Neural cell (in vitro differentiated cells): ENCODE measurements at regions not wholly inside any gene's neighbourhood (a gene's known extent, or its start where the extent isn't known, plus 50 kb on each side); places are given as distances from the start of the nearest gene placed in this dataset.

Source experiments
- EP300 ChIP-seq: fragments of 450-650 bp; conservative IDR thresholded peaks from 2 replicates; pipeline ENCODE4 v1.6.1; 2014; ENCODE audit warnings: antibody characterized with exemption, mild to moderate bottlenecking, moderate library complexity; ENCODE audit not compliant: poor library complexity, severe bottlenecking
- EZH2 ChIP-seq: fragments of 200-600, 300-800 bp; shearing (Covaris generic), sonication (generic); IDR thresholded peaks from 2 replicates; pipeline ENCODE4 v1.6.1; 2014; ENCODE audit warnings: antibody characterized with exemption, low read length, borderline replicate concordance, mild to moderate bottlenecking; ENCODE audit not compliant: insufficient read depth, poor library complexity, severe bottlenecking
- MXI1 ChIP-seq: fragments of 450-650 bp; conservative IDR thresholded peaks from 2 replicates; pipeline ENCODE4 v1.6.1; 2014; ENCODE audit warnings: antibody characterized with exemption, mild to moderate bottlenecking; ENCODE audit not compliant: poor library complexity, severe bottlenecking
- POLR2AphosphoS5 ChIP-seq: IDR thresholded peaks from 2 replicates; pipeline ENCODE4 v1.6.1; 2012
- RAD21 ChIP-seq: fragments of 450-650 bp; conservative IDR thresholded peaks from 2 replicates; pipeline ENCODE4 v1.6.1; 2014; ENCODE audit warnings: antibody characterized with exemption, mild to moderate bottlenecking, moderate library complexity
- REST ChIP-seq: IDR thresholded peaks from 2 replicates; pipeline ENCODE4 v1.6.1; 2012; ENCODE audit warnings: borderline replicate concordance
- SMC3 ChIP-seq: fragments of 450-650 bp; conservative IDR thresholded peaks from 2 replicates; pipeline ENCODE4 v1.6.1; 2014; ENCODE audit warnings: antibody characterized with exemption, mild to moderate bottlenecking, moderate library complexity; ENCODE audit not compliant: poor library complexity
- TAF1 ChIP-seq: IDR thresholded peaks from 2 replicates; pipeline ENCODE4 v1.6.1; 2012; ENCODE audit warnings: low read depth
- TF ChIP-seq, protein P1 (sequence below): fragments of 450-650 bp; IDR thresholded peaks from 2 replicates; pipeline ENCODE4 v1.5.1; 2014; ENCODE audit warnings: antibody characterized with exemption, mild to moderate bottlenecking, moderate library complexity; ENCODE audit not compliant: poor library complexity, severe bottlenecking

GRCh38 chr10:118920206-118920605 is 109.3 kb upstream of the NANOS1 start:
- TF ChIP-seq RAD21 = no peak
- TF ChIP-seq, protein P1, sequence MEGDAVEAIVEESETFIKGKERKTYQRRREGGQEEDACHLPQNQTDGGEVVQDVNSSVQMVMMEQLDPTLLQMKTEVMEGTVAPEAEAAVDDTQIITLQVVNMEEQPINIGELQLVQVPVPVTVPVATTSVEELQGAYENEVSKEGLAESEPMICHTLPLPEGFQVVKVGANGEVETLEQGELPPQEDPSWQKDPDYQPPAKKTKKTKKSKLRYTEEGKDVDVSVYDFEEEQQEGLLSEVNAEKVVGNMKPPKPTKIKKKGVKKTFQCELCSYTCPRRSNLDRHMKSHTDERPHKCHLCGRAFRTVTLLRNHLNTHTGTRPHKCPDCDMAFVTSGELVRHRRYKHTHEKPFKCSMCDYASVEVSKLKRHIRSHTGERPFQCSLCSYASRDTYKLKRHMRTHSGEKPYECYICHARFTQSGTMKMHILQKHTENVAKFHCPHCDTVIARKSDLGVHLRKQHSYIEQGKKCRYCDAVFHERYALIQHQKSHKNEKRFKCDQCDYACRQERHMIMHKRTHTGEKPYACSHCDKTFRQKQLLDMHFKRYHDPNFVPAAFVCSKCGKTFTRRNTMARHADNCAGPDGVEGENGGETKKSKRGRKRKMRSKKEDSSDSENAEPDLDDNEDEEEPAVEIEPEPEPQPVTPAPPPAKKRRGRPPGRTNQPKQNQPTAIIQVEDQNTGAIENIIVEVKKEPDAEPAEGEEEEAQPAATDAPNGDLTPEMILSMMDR = no peak
- no peak for TF ChIP-seq EZH2
- TF ChIP-seq POLR2AphosphoS5 = no peak
- TF ChIP-seq TAF1 = no peak
- no peak for TF ChIP-seq SMC3
- TF ChIP-seq REST = no peak
- no peak for TF ChIP-seq EP300
- TF ChIP-seq MXI1 = no peak
